Activated CD4-positive, alpha-beta T cell treated with anti-CD3 and anti-CD28 coated beads, Interleukin-2, amount 10 ng/mL, durations not matched to agents 7 days and 5 days (primary cell): ENCODE measurements at regions not wholly inside any gene's neighbourhood (a gene's known extent, or its start where the extent isn't known, plus 50 kb on each side); places are given as distances from the start of the nearest gene placed in this dataset.

Experiments
- CTCF ChIA-PET: fragments of 350-600 bp; sonication (Branson Sonifier 250); formaldehyde crosslinking; loops from one replicate; lab custom pipeline; 2021; ENCODE audit warnings: antibody characterized with exemption; lab: Charles Lee
- POLR2A ChIA-PET: fragments of 350-600 bp; sonication (Branson Sonifier 250); formaldehyde crosslinking; loops from one replicate; lab custom pipeline; 2021; ENCODE audit warnings: antibody characterized with exemption; lab: Charles Lee
- DNase-seq: peaks from one replicate; pipeline ENCODE4 v3.0.0-alpha.2; 2020
- H3K27ac Mint-ChIP-seq: one replicate; pipeline ENCODE4 v1.8.0; 2021; ENCODE audit warnings: mild to moderate bottlenecking, moderate library complexity, mixed read lengths
- H3K27me3 Mint-ChIP-seq: one replicate; pipeline ENCODE4 v1.8.0; 2021; ENCODE audit warnings: mixed read lengths
- H3K36me3 Mint-ChIP-seq: one replicate; pipeline ENCODE4 v1.8.0; 2021; ENCODE audit warnings: low read depth, mixed read lengths
- H3K4me1 Mint-ChIP-seq: one replicate; pipeline ENCODE4 v1.8.0; 2021; ENCODE audit warnings: mixed read lengths
- H3K4me3 Mint-ChIP-seq: one replicate; pipeline ENCODE4 v1.8.0; 2021; ENCODE audit warnings: mild to moderate bottlenecking, moderate library complexity, mixed read lengths
- H3K9me3 Mint-ChIP-seq: one replicate; pipeline ENCODE4 v1.8.0; 2021; ENCODE audit warnings: mixed read lengths

DNA sequence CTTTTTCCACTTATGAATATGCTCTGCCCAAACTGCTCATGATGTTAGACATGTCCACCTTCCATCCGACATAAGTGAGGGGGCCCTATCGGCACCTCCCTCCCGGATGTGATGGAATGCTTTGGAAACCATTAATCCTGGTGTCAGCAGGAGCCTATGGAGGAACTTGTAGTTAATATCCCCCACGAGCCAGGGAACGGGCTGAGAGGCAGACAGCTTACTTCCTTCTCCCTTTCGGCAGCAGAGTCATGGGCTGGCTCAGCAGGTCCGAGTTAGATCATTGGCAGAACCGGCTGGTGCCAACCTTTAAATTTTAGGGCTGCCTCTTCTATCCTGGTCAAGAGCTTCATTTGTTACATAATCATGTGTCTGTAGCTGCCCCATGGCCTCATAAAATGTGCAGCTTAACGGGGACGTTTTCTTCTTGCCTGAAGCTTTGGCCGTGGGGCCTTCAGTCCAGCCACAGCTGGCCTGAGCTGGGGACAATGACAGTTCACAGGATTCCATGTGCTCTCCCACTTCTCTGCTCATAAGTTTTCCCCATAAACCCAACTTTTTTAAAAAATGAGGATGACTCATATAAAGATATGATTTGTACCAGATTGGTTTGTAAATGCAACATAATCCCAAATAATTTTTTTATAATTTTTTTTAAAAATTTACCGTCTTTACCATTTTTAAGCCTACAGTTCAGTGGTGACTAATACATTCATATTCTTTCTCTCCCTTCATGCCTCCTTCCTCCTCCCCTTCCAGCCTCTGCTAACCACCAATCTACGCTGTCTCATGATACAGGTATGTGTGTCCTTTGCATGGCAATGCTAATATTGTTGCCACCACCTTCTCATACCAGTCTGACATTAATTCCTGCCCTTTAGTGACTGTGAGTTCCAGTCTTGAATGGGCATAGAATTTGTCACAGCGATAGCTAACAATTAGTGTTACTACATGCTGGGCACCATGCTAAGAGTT lies 62.2 kb upstream of the RGMA start:
- Mint-ChIP-seq H3K27ac (no peak overlapping the region), H3K4me1 (peaks cover 20% of the 10 kb centered on the region), H3K9me3 (peaks cover 2% of the 10 kb centered on the region), H3K36me3 (no peaks in the 10 kb centered on the region), H3K27me3 (peaks cover 5% of the 10 kb centered on the region), H3K4me3 (no peak overlapping the region)
- ChIA-PET POLR2A (no interaction called here), CTCF (no interaction called here)
- no peak for DNase-seq

- no peak for DNase-seq
- no peaks in the 10 kb centered on the region for H3K36me3 Mint-ChIP-seq
- POLR2A ChIA-PET, result no interaction called here
- H3K27ac Mint-ChIP-seq, result no peak overlapping the region
- CTCF ChIA-PET, result interaction anchor here (1.2 kb wide), 1 partner anchor 11 kb away, joined by 3 read pairs; no protein-coding TSS in a partner anchor
- H3K4me3 Mint-ChIP-seq, result no peak overlapping the region
- peaks cover 13% of the 10 kb centered on the region for H3K27me3 Mint-ChIP-seq
- no peaks in the 10 kb centered on the region for H3K9me3 Mint-ChIP-seq
- peaks cover 5% of the 10 kb centered on the region for H3K4me1 Mint-ChIP-seq
Measured at GRCh38 chr15:93146601-93147000, 57.6 kb upstream of the RGMA start.

GRCh38 chr15:93146196-93146595 lies 57.2 kb upstream of the RGMA start:
- no peaks in the 10 kb centered on the region for H3K36me3 Mint-ChIP-seq
- no peak for DNase-seq
- H3K4me1 Mint-ChIP-seq, result peaks cover 7% of the 10 kb centered on the region
- H3K9me3 Mint-ChIP-seq, result no peaks in the 10 kb centered on the region
- ChIA-PET CTCF (interaction anchor here (1.2 kb wide), 1 partner anchor 11 kb away, joined by 3 read pairs; no protein-coding TSS in a partner anchor), POLR2A (no interaction called here)
- H3K27ac Mint-ChIP-seq, result no peak overlapping the region
- peaks cover 11% of the 10 kb centered on the region for H3K27me3 Mint-ChIP-seq
- no peak overlapping the region for H3K4me3 Mint-ChIP-seq

GRCh38 chr15:93144463-93145236 lies 55.6 kb upstream of the RGMA start:
- Mint-ChIP-seq H3K4me3 (no peak overlapping the region), H3K9me3 (no peaks in the 10 kb centered on the region), H3K27me3 (peaks cover 8% of the 10 kb centered on the region), H3K36me3 (no peaks in the 10 kb centered on the region), H3K4me1 (peaks cover 16% of the 10 kb centered on the region), H3K27ac (no peak overlapping the region)
- ChIA-PET POLR2A (no interaction called here), CTCF (interaction anchor here (0.6 to 0.7 kb wide), 2 partner anchors 32 to 283 kb away, joined by 3 read pairs; no protein-coding TSS in a partner anchor)
- DNase-seq, result no peak

- Mint-ChIP-seq H3K4me1 (peaks cover 16% of the 10 kb centered on the region), H3K36me3 (no peaks in the 10 kb centered on the region), H3K27me3 (peaks cover 8% of the 10 kb centered on the region), H3K27ac (no peak overlapping the region), H3K9me3 (no peaks in the 10 kb centered on the region), H3K4me3 (no peak overlapping the region)
- DNase-seq, result no peak
- ChIA-PET CTCF (no interaction called here), POLR2A (no interaction called here)
Measured at GRCh38 chr15:93143186-93143585, 54.2 kb upstream of the RGMA start.

- H3K27ac Mint-ChIP-seq, result peak overlapping the region; percentile 76
- CTCF ChIA-PET, result no interaction called here
- peak; percentile 33 for DNase-seq
- no peaks in the 10 kb centered on the region for H3K9me3 Mint-ChIP-seq
- H3K36me3 Mint-ChIP-seq, result no peaks in the 10 kb centered on the region
- H3K4me3 Mint-ChIP-seq, result no peak overlapping the region
- peaks cover 16% of the 10 kb centered on the region for H3K4me1 Mint-ChIP-seq
- peaks cover 8% of the 10 kb centered on the region for H3K27me3 Mint-ChIP-seq
- POLR2A ChIA-PET, result no interaction called here
Measured at GRCh38 chr15:93141371-93141794, 52.4 kb upstream of the RGMA start.

DNA sequence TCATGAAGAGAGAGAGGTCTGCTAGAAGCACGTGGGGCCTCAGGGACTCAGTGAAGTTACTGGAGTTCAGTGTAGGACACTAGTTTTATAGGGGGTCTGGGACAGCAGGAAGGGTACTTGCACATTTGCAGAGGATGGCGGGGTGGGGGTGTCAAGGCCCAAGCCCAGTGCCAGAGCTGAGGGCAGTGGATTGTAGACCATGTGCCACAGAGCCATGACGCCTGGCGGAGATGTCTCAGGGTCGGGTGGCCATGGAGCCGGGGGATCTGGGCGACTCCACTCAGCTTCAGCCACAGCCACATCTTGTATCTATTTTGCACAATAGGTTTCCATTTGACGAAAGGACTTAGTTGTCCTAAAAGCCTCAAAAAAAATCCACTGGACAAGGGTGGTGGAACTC lies 50.4 kb upstream of the RGMA start:
- CTCF ChIA-PET, result no interaction called here
- no peak overlapping the region for H3K27ac Mint-ChIP-seq
- DNase-seq, result no peak
- POLR2A ChIA-PET, result no interaction called here
- H3K9me3 Mint-ChIP-seq, result no peaks in the 10 kb centered on the region
- H3K4me3 Mint-ChIP-seq, result no peak overlapping the region
- H3K27me3 Mint-ChIP-seq, result peaks cover 6% of the 10 kb centered on the region
- H3K36me3 Mint-ChIP-seq, result no peaks in the 10 kb centered on the region
- H3K4me1 Mint-ChIP-seq, result peaks cover 16% of the 10 kb centered on the region

GRCh38 chr15:93138681-93139250 lies 49.8 kb upstream of the RGMA start:
- ChIA-PET CTCF (no interaction called here), POLR2A (no interaction called here)
- Mint-ChIP-seq H3K36me3 (no peaks in the 10 kb centered on the region), H3K4me1 (peaks cover 16% of the 10 kb centered on the region), H3K27ac (no peak overlapping the region), H3K27me3 (peaks cover 4% of the 10 kb centered on the region), H3K9me3 (no peaks in the 10 kb centered on the region), H3K4me3 (no peak overlapping the region)
- no peak for DNase-seq
